LNCAP (cell line): ENCODE measurements at regions not wholly inside any gene's neighbourhood (a gene's known extent, or its start where the extent isn't known, plus 50 kb on each side); places are given as distances from the start of the nearest gene placed in this dataset.

Experiments
- TF ChIP-seq, protein P1 (sequence below): fragments of 450-650 bp; IDR thresholded peaks from 2 replicates; pipeline ENCODE4 v1.5.1; 2017; ENCODE audit warnings: mild to moderate bottlenecking

DNA sequence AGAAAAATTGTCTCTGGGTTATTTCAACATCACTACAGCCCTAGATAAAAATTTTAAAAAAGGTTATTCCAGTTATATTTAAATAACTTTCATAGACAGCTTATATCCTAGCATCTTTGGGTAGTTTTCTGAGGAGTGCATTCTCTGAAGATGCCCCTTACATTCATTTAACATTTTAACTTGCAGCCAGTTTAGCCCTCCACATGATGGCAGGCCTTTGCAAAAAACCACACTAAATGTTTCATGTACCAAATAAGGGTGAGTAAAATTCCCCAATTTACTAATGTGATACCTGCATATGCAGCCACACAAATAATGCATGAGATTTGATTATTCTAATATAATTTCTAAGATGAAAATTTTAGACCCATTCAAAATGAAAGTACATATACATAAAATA lies 108.4 kb upstream of the ZWINT start:
- TF ChIP-seq, protein P1, sequence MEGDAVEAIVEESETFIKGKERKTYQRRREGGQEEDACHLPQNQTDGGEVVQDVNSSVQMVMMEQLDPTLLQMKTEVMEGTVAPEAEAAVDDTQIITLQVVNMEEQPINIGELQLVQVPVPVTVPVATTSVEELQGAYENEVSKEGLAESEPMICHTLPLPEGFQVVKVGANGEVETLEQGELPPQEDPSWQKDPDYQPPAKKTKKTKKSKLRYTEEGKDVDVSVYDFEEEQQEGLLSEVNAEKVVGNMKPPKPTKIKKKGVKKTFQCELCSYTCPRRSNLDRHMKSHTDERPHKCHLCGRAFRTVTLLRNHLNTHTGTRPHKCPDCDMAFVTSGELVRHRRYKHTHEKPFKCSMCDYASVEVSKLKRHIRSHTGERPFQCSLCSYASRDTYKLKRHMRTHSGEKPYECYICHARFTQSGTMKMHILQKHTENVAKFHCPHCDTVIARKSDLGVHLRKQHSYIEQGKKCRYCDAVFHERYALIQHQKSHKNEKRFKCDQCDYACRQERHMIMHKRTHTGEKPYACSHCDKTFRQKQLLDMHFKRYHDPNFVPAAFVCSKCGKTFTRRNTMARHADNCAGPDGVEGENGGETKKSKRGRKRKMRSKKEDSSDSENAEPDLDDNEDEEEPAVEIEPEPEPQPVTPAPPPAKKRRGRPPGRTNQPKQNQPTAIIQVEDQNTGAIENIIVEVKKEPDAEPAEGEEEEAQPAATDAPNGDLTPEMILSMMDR, result peak; percentile 25; the same call in 1 of the 2 replicates

DNA sequence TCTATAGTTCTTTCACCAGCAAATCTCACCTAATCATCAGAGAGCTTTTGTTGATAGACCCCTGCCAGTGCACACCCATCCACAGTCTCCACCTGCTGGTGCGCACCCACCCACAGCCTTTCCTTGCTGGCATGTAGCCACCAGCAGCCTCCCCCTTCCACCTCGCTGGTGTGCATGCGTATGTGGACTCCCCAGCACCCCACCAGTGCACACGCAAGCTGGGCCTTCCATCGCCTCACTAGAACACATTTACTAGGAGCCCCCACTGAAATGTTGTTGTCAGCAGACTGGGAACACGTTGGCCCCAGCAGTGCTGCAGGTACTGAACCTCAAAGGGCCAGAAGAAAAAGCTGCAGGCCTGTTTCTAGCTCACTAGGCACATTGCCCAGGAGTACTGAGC lies 104.9 kb upstream of the ZWINT start:
- TF ChIP-seq, protein P1, result no peak

DNA sequence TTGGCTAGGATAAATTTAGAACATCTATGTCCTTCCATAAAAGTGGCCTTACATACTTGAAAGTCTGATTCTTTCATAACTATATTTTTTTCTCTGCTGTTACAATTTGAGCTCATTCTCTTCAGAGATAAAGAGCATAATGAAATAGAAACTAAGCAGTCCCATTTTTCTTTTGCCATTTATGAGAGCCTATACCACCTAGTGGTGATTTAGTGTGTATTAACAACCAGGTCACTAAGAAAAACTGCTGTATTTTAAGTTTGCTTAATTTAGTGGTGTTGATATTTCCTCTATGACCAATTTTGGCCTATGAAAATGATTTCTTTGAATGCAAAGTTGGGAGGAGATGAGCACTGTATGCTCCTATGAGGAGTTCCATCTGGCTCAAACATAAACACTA lies 88.7 kb upstream of the ZWINT start:
- TF ChIP-seq, protein P1, result peak; percentile 34; the same call in 1 of the 2 replicates
